ENCODE measurements at regions not wholly inside any gene's neighbourhood (a gene's known extent, or its start where the extent isn't known, plus 50 kb on each side); places are given as distances from the start of the nearest gene placed in this dataset.

- no peak for DNase-seq
Observed at GRCh38 chr1:221437171-221437570, 304.7 kb downstream of the DUSP10 start.

GRCh38 chr1:221437926-221438325, 304.0 kb downstream of the DUSP10 start:
- no peak for DNase-seq

- DNase-seq, result no peak
Observed at GRCh38 chr1:221439008-221439746, 302.7 kb downstream of the DUSP10 start.

GRCh38 chr1:221439747-221440501, 302.0 kb downstream of the DUSP10 start:
- DNase-seq, result no peak

- DNase-seq, result no peak
Observed at GRCh38 chr1:221440658-221441057, 301.2 kb downstream of the DUSP10 start.

- no peak for DNase-seq
Observed at GRCh38 chr1:221442056-221442455, 299.8 kb downstream of the DUSP10 start.

GRCh38 chr1:221444346-221444745, 297.5 kb downstream of the DUSP10 start:
- no peak for DNase-seq

GRCh38 chr1:221448585-221449175, 293.2 kb downstream of the DUSP10 start:
- DNase-seq, result no peak

- no peak for DNase-seq
Observed at GRCh38 chr1:221449194-221449593, 292.7 kb downstream of the DUSP10 start.

- DNase-seq, result no peak
Observed at GRCh38 chr1:221449801-221450470, 292.0 kb downstream of the DUSP10 start.

GRCh38 chr1:221451741-221452140, 290.1 kb downstream of the DUSP10 start:
- no peak for DNase-seq

- DNase-seq, result no peak
Observed at GRCh38 chr1:221454096-221454495, 287.8 kb downstream of the DUSP10 start.

- DNase-seq, result no peak
Observed at GRCh38 chr1:221456918-221457317, 285.0 kb downstream of the DUSP10 start.

GRCh38 chr1:221457685-221458446, 284.0 kb downstream of the DUSP10 start:
- DNase-seq, result no peak

- DNase-seq, result no peak
Observed at GRCh38 chr1:221458447-221459156, 283.3 kb downstream of the DUSP10 start.

GRCh38 chr1:221459558-221459957, 282.3 kb downstream of the DUSP10 start:
- no peak for DNase-seq

- no peak for DNase-seq
Observed at GRCh38 chr1:221462345-221462744, 279.5 kb downstream of the DUSP10 start.

- DNase-seq, result no peak
Observed at GRCh38 chr1:221468546-221468945, 273.3 kb downstream of the DUSP10 start.

- no peak for DNase-seq
Observed at GRCh38 chr1:221469476-221469875, 272.4 kb downstream of the DUSP10 start.

- DNase-seq, result no peak
Observed at GRCh38 chr1:221470000-221470698, 271.7 kb downstream of the DUSP10 start.

- no peak for DNase-seq
Observed at GRCh38 chr1:221473411-221473810, 268.5 kb downstream of the DUSP10 start.

Data from GOT3 (cell line).